Liver (tissue), 8 donors: ENCODE measurements at regions not wholly inside any gene's neighbourhood (a gene's known extent, or its start where the extent isn't known, plus 50 kb on each side); places are given as distances from the start of the nearest gene placed in this dataset.

Source experiments
- DNase-seq: peaks from one replicate; pipeline ENCODE4 v3.0.0-alpha.2; 2017; ENCODE audit warnings: low spot score
- H3K27ac ChIP-seq, 2 donors: one replicate each; pipeline ENCODE4 v1.7.0; 2013; ENCODE audit warnings: inconsistent platforms in 2 of 2, low read length in 2 of 2, control low read depth in 1 of 2, low read depth in 1 of 2, mild to moderate bottlenecking in 1 of 2
- H3K27me3 ChIP-seq, 4 donors: one replicate each; pipeline versions ENCODE4 v1.6.1 to v1.7.0; 2013; ENCODE audit warnings: low read length in 3 of 4, inconsistent platforms in 1 of 4, mild to moderate bottlenecking in 1 of 4, moderate library complexity in 1 of 4; ENCODE audit not compliant: control insufficient read depth in 4 of 4, insufficient read depth in 4 of 4
- H3K36me3 ChIP-seq, 4 donors: one replicate each; pipeline versions ENCODE4 v1.6.1 to v1.7.0; 2013; ENCODE audit warnings: low read length in 3 of 4, mild to moderate bottlenecking in 3 of 4, low read depth in 1 of 4, moderate library complexity in 1 of 4; ENCODE audit not compliant: control insufficient read depth in 4 of 4, insufficient read depth in 3 of 4
- H3K4me1 ChIP-seq, 4 donors: one replicate each; pipeline versions ENCODE4 v1.6.1 to v1.7.0; 2013; ENCODE audit warnings: low read length in 3 of 4, mild to moderate bottlenecking in 3 of 4, moderate library complexity in 1 of 4; ENCODE audit not compliant: control insufficient read depth in 4 of 4, insufficient read depth in 4 of 4
- H3K4me3 ChIP-seq, 3 donors: one replicate each; pipeline versions ENCODE4 v1.6.1 to v1.7.0; 2013; ENCODE audit warnings: low read length in 3 of 3, control low read depth in 1 of 3, low read depth in 1 of 3, mild to moderate bottlenecking in 1 of 3
- H3K9ac ChIP-seq, 2 donors: one replicate each; pipeline ENCODE4 v1.7.0; 2013; ENCODE audit warnings: low read length in 2 of 2, mild to moderate bottlenecking in 2 of 2, moderate library complexity in 2 of 2, control low read depth in 1 of 2, low read depth in 1 of 2
- H3K9me3 ChIP-seq, 4 donors: one replicate each; pipeline versions ENCODE4 v1.6.1 to v1.7.0; 2013; ENCODE audit warnings: low read length in 3 of 4; ENCODE audit not compliant: control insufficient read depth in 4 of 4
- EGR1 ChIP-seq, 2 donors: IDR thresholded peaks; 2 replicates each; pipeline ENCODE4 v1.6.1; 2016 to 2018; ENCODE audit warnings: antibody characterized with exemption in 2 of 2, low read depth in 2 of 2
- FOXA1 ChIP-seq: IDR thresholded peaks from 2 replicates; pipeline ENCODE4 v1.6.1; 2016; ENCODE audit warnings: antibody characterized with exemption
- FOXA2 ChIP-seq: IDR thresholded peaks from 2 replicates; pipeline ENCODE4 v1.6.1; 2016; ENCODE audit warnings: antibody characterized with exemption
- GABPA ChIP-seq, 2 donors: IDR thresholded peaks in 1 of 2; conservative IDR thresholded peaks in 1 of 2; 2 replicates each; pipeline ENCODE4 v1.6.1; 2016; ENCODE audit warnings: antibody characterized with exemption in 2 of 2, mild to moderate bottlenecking in 1 of 2, moderate library complexity in 1 of 2
- HNF4A ChIP-seq, 2 donors: conservative IDR thresholded peaks; 2 replicates each; pipeline ENCODE4 v1.6.1; 2016; ENCODE audit warnings: antibody characterized with exemption in 2 of 2, mild to moderate bottlenecking in 2 of 2
- HNF4G ChIP-seq: IDR thresholded peaks from 2 replicates; pipeline ENCODE4 v1.6.1; 2016; ENCODE audit warnings: antibody characterized with exemption
- JUND ChIP-seq, 2 donors: IDR thresholded peaks; 2 replicates each; pipeline ENCODE4 v1.6.1; 2016; ENCODE audit warnings: antibody characterized with exemption in 2 of 2
- NR2F2 ChIP-seq: IDR thresholded peaks from 2 replicates; pipeline ENCODE4 v1.6.1; 2016; ENCODE audit warnings: antibody characterized with exemption
- RAD21 ChIP-seq, 2 donors: IDR thresholded peaks; 2 replicates each; pipeline ENCODE4 v1.6.1; 2016; ENCODE audit warnings: antibody characterized with exemption in 2 of 2, mild to moderate bottlenecking in 2 of 2
- RXRA ChIP-seq, 2 donors: IDR thresholded peaks; 2 replicates each; pipeline ENCODE4 v1.6.1; 2017 to 2018; ENCODE audit warnings: antibody characterized with exemption in 2 of 2, mild to moderate bottlenecking in 1 of 2
- SP1 ChIP-seq: IDR thresholded peaks from 2 replicates; pipeline ENCODE4 v1.6.1; 2018; ENCODE audit warnings: antibody characterized with exemption, mild to moderate bottlenecking
- TAF1 ChIP-seq: conservative IDR thresholded peaks from 2 replicates; pipeline ENCODE4 v1.6.1; 2016; ENCODE audit warnings: antibody characterized with exemption, mild to moderate bottlenecking
- YY1 ChIP-seq: IDR thresholded peaks from 2 replicates; pipeline ENCODE4 v1.6.1; 2016; ENCODE audit warnings: antibody characterized with exemption, mild to moderate bottlenecking
- WGBS: extraction: QIAGEN DNeasy Blood & Tissue Kit; methylation state at CpG from one replicate; pipeline ENCODE4 v1.1.7; 2013; 5-methylcytosine and 5-hydroxymethylcytosine counted together
- TF ChIP-seq, protein P1 (sequence below): IDR thresholded peaks from 2 replicates; pipeline ENCODE4 v1.6.1; 2016; ENCODE audit warnings: antibody characterized with exemption
- TF ChIP-seq, protein P2 (sequence below): IDR thresholded peaks from 2 replicates; pipeline ENCODE4 v1.6.1; 2016; ENCODE audit warnings: antibody characterized with exemption
- TF ChIP-seq, protein P3 (sequence below): IDR thresholded peaks from 2 replicates; pipeline ENCODE4 v1.6.1; 2016; ENCODE audit warnings: antibody characterized with exemption
- TF ChIP-seq, protein P4 (sequence below): IDR thresholded peaks from 2 replicates; pipeline ENCODE4 v1.6.1; 2016; ENCODE audit warnings: antibody characterized with exemption, mild to moderate bottlenecking
- TF ChIP-seq, protein P5 (sequence below): fragments of 150-350 bp; IDR thresholded peaks from 2 replicates; pipeline ENCODE4 v1.5.1; 2017; ENCODE audit warnings: improper control_type of control experiment, low read depth, low read length; ENCODE audit not compliant: missing input control
- donor health status: healthy.
- donor health status: healthy.
- donor health status: healthy.
- donor health status: healthy.
- donor health status: healthy.

DNA sequence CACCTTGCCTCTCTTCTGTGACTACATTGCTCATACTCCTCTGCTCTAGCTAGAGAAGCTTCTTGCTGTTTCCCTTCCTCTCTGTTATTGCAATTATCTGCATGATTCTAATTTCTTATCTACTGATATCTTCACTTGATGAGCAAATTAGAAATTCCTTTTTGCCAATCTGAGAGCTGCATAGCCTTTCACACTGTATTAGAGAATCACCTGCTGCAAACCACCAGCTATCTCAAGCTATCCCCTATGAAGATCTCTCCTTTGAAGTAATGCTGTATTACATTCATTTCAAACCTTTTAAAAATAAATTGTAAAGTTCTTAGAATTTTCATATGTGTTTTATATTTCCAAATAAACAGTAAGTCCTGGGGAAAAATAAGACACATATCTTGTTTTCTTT is 89.0 kb upstream of the ZNF804B start:
- H3K36me3 ChIP-seq: no peaks in the 10 kb centered on the region

DNA sequence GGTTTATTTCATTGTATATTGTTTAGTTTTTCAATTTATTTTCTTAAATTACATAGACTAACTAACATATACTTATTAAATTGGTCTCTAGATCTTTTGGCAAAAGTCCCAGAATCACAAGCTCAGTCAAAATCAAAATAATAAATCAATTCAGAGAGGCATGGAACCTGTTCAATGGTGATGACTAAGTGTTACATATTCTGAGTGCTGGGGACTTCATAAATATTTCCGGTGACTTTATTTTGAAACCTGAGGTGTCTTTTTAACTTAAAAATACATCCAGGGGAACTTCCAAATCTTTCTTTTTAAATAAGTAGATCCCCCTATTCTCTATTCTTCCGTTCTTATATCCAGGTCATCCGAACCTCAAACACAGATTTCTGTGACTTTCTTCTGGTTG is 89.6 kb upstream of the ZNF804B start:
- 87% methylated on average over 3 of the region's 3 CpGs for WGBS
- no peaks in the 10 kb centered on the region for H3K27me3 ChIP-seq
- H3K27ac ChIP-seq: no peak overlapping the region
- H3K4me1 ChIP-seq: no peaks in the 10 kb centered on the region
- no peaks in the 10 kb centered on the region for H3K9me3 ChIP-seq
- H3K9ac ChIP-seq: no peak overlapping the region
- no peaks in the 10 kb centered on the region for H3K36me3 ChIP-seq
- TF ChIP-seq, protein P1, sequence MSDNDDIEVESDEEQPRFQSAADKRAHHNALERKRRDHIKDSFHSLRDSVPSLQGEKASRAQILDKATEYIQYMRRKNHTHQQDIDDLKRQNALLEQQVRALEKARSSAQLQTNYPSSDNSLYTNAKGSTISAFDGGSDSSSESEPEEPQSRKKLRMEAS: no peak
- TF ChIP-seq, protein P2, sequence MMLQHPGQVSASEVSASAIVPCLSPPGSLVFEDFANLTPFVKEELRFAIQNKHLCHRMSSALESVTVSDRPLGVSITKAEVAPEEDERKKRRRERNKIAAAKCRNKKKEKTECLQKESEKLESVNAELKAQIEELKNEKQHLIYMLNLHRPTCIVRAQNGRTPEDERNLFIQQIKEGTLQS: no peak
- TF ChIP-seq JUND (IDR thresholded peaks at IDR 0.05): no peak
- no peak for TF ChIP-seq NR2F2
- no peak for TF ChIP-seq RXRA (IDR thresholded peaks at IDR 0.05)
- no peak for TF ChIP-seq FOXA2
- TF ChIP-seq, protein P3, sequence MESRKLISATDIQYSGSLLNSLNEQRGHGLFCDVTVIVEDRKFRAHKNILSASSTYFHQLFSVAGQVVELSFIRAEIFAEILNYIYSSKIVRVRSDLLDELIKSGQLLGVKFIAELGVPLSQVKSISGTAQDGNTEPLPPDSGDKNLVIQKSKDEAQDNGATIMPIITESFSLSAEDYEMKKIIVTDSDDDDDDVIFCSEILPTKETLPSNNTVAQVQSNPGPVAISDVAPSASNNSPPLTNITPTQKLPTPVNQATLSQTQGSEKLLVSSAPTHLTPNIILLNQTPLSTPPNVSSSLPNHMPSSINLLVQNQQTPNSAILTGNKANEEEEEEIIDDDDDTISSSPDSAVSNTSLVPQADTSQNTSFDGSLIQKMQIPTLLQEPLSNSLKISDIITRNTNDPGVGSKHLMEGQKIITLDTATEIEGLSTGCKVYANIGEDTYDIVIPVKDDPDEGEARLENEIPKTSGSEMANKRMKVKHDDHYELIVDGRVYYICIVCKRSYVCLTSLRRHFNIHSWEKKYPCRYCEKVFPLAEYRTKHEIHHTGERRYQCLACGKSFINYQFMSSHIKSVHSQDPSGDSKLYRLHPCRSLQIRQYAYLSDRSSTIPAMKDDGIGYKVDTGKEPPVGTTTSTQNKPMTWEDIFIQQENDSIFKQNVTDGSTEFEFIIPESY: no peak
- TF ChIP-seq TAF1: no peak
- TF ChIP-seq, protein P4, sequence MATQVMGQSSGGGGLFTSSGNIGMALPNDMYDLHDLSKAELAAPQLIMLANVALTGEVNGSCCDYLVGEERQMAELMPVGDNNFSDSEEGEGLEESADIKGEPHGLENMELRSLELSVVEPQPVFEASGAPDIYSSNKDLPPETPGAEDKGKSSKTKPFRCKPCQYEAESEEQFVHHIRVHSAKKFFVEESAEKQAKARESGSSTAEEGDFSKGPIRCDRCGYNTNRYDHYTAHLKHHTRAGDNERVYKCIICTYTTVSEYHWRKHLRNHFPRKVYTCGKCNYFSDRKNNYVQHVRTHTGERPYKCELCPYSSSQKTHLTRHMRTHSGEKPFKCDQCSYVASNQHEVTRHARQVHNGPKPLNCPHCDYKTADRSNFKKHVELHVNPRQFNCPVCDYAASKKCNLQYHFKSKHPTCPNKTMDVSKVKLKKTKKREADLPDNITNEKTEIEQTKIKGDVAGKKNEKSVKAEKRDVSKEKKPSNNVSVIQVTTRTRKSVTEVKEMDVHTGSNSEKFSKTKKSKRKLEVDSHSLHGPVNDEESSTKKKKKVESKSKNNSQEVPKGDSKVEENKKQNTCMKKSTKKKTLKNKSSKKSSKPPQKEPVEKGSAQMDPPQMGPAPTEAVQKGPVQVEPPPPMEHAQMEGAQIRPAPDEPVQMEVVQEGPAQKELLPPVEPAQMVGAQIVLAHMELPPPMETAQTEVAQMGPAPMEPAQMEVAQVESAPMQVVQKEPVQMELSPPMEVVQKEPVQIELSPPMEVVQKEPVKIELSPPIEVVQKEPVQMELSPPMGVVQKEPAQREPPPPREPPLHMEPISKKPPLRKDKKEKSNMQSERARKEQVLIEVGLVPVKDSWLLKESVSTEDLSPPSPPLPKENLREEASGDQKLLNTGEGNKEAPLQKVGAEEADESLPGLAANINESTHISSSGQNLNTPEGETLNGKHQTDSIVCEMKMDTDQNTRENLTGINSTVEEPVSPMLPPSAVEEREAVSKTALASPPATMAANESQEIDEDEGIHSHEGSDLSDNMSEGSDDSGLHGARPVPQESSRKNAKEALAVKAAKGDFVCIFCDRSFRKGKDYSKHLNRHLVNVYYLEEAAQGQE: no peak
- no peak for TF ChIP-seq SP1
- no peak for TF ChIP-seq HNF4G
- TF ChIP-seq EGR1 (IDR thresholded peaks at IDR 0.05; ENCODE audit: low read depth in 2 of 2): no peak
- no peak for TF ChIP-seq FOXA1
- no peak for TF ChIP-seq HNF4A (conservative IDR thresholded peaks at IDR 0.05)
- TF ChIP-seq, protein P5, sequence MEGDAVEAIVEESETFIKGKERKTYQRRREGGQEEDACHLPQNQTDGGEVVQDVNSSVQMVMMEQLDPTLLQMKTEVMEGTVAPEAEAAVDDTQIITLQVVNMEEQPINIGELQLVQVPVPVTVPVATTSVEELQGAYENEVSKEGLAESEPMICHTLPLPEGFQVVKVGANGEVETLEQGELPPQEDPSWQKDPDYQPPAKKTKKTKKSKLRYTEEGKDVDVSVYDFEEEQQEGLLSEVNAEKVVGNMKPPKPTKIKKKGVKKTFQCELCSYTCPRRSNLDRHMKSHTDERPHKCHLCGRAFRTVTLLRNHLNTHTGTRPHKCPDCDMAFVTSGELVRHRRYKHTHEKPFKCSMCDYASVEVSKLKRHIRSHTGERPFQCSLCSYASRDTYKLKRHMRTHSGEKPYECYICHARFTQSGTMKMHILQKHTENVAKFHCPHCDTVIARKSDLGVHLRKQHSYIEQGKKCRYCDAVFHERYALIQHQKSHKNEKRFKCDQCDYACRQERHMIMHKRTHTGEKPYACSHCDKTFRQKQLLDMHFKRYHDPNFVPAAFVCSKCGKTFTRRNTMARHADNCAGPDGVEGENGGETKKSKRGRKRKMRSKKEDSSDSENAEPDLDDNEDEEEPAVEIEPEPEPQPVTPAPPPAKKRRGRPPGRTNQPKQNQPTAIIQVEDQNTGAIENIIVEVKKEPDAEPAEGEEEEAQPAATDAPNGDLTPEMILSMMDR: no peak
- no peak for TF ChIP-seq YY1
- no peak for TF ChIP-seq GABPA (IDR thresholded peaks at IDR 0.05 in 1 of 2, conservative IDR thresholded peaks at IDR 0.05 in 1 of 2)
- TF ChIP-seq RAD21 (IDR thresholded peaks at IDR 0.05): no peak
- no peak for DNase-seq
- no peak overlapping the region for H3K4me3 ChIP-seq

More for the DNA sequence above, 89.0 kb upstream of the ZNF804B start:
- Histone ChIP-seq H3K27ac (no peak overlapping the region), H3K4me1 (no peaks in the 10 kb centered on the region), H3K9me3 (no peaks in the 10 kb centered on the region), H3K9ac (no peak overlapping the region), H3K4me3 (no peak overlapping the region), H3K27me3 (no peaks in the 10 kb centered on the region)
- DNase-seq: no peak
- TF ChIP-seq FOXA2 (no peak), GABPA (IDR thresholded peaks at IDR 0.05 in 1 of 2, conservative IDR thresholded peaks at IDR 0.05 in 1 of 2) (no peak)
